ENCODE measurements at regions not wholly inside any gene's neighbourhood (a gene's known extent, or its start where the extent isn't known, plus 50 kb on each side); places are given as distances from the start of the nearest gene placed in this dataset.

GRCh38 chr5:101142102-101142501 is 239.0 kb upstream of the ST8SIA4 start:
- DNase-seq (ENCODE audit: low spot score) = no peak
- in situ Hi-C loops (cut with MboI; ENCODE audit: low pct_unique_long_range_greater_than_20kb, low sequenced_read_pairs, unreplicated experiment) = no loop called here

GRCh38 chr5:101136454-101136853 is 233.4 kb upstream of the ST8SIA4 start:
- TF ChIP-seq CTCF (IDR thresholded peaks at IDR 0.05; ENCODE audit: extremely low read depth, insufficient read depth, missing control alignments) = no peak
- no peak for DNase-seq (ENCODE audit: low spot score)
- in situ Hi-C loops (cut with MboI; ENCODE audit: low pct_unique_long_range_greater_than_20kb, low sequenced_read_pairs, unreplicated experiment) = no loop called here

More at GRCh38 chr5:101142102-101142501, 239.0 kb upstream of the ST8SIA4 start:
- TF ChIP-seq CTCF (IDR thresholded peaks at IDR 0.05; ENCODE audit: extremely low read depth, insufficient read depth, missing control alignments) = no peak

GRCh38 chr5:101123363-101123762 is 220.3 kb upstream of the ST8SIA4 start:
- no peak for DNase-seq (ENCODE audit: low spot score)
- no peak for TF ChIP-seq CTCF (IDR thresholded peaks at IDR 0.05; ENCODE audit: extremely low read depth, insufficient read depth, missing control alignments)
- in situ Hi-C loops (cut with MboI; ENCODE audit: low pct_unique_long_range_greater_than_20kb, low sequenced_read_pairs, unreplicated experiment) = no loop called here

GRCh38 chr5:101112645-101113044 is 209.6 kb upstream of the ST8SIA4 start:
- in situ Hi-C loops (cut with MboI; ENCODE audit: low pct_unique_long_range_greater_than_20kb, low sequenced_read_pairs, unreplicated experiment) = no loop called here
- no peak for DNase-seq (ENCODE audit: low spot score)
- TF ChIP-seq CTCF (IDR thresholded peaks at IDR 0.05; ENCODE audit: extremely low read depth, insufficient read depth, missing control alignments) = no peak

GRCh38 chr5:101103874-101104273 is 200.8 kb upstream of the ST8SIA4 start:
- no peak for TF ChIP-seq CTCF (IDR thresholded peaks at IDR 0.05; ENCODE audit: extremely low read depth, insufficient read depth, missing control alignments)
- no peak for DNase-seq (ENCODE audit: low spot score)
- in situ Hi-C loops (cut with MboI; ENCODE audit: low pct_unique_long_range_greater_than_20kb, low sequenced_read_pairs, unreplicated experiment) = no loop called here

GRCh38 chr5:101102506-101102905 is 199.4 kb upstream of the ST8SIA4 start:
- no peak for DNase-seq (ENCODE audit: low spot score)
- TF ChIP-seq CTCF (IDR thresholded peaks at IDR 0.05; ENCODE audit: extremely low read depth, insufficient read depth, missing control alignments) = no peak
- in situ Hi-C loops (cut with MboI; ENCODE audit: low pct_unique_long_range_greater_than_20kb, low sequenced_read_pairs, unreplicated experiment) = no loop called here

- TF ChIP-seq CTCF (IDR thresholded peaks at IDR 0.05; ENCODE audit: extremely low read depth, insufficient read depth, missing control alignments) = no peak
- in situ Hi-C loops (cut with MboI; ENCODE audit: low pct_unique_long_range_greater_than_20kb, low sequenced_read_pairs, unreplicated experiment) = no loop called here
- no peak for DNase-seq (ENCODE audit: low spot score)
These were observed 188.8 kb upstream of the ST8SIA4 start for GRCh38 chr5:101091902-101092301.
